ENCODE measurements at regions not wholly inside any gene's neighbourhood (a gene's known extent, or its start where the extent isn't known, plus 50 kb on each side); places are given as distances from the start of the nearest gene placed in this dataset.
"Not testable (repeated sequence)": the region's sequence is repeated elsewhere in the genome, so short reads cannot be mapped to it uniquely, and the experiment has no call there.

DNA sequence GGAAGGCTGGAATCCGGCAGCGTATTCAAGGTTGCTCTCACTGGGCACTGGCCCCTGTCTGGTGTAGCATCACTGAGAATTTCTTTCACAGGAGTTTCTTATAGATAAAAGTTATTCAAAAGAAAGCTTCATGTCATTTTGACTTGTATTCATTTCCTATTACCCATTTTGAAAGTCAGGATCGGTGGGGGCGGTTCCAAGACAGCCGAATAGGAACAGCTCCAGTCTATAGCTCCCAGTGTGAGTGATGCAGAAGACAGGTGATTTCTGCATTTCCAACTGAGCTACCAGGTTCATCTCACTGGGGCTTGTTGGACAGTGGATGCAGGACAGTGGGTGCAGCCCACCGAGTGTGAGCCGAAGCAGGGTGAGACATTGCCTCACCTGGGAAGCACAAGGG is 51.5 kb upstream of the CDC42EP3 start:
- DNase-seq (ENCODE audit: low read depth), result not testable (repeated sequence)

GRCh38 chr2:37730037-37730818 is 58.8 kb upstream of the CDC42EP3 start:
- no peak for DNase-seq (ENCODE audit: low read depth)

GRCh38 chr2:37732412-37732811 is 61.0 kb upstream of the CDC42EP3 start:
- DNase-seq (ENCODE audit: low read depth), result not testable (repeated sequence)

DNA sequence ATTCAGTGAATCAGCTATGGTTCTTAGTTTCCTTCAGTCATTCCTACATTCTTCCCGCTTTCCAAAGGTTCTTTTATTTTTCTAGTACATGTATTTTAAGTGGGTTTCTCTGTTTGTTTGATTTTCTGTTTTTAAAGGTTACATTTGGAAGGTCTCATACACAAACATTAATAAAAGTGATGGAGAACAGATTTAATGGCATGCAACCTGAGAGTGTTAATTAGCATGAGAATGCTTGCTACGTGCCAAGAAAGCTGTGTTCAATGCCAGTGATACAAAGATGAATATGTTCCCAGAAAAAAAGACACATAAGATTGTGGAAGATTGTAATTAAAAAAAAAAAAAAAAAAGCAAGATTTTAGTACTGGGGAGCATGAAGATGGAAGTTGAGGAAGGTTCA is 61.8 kb upstream of the CDC42EP3 start:
- no peak for DNase-seq (ENCODE audit: low read depth)

DNA sequence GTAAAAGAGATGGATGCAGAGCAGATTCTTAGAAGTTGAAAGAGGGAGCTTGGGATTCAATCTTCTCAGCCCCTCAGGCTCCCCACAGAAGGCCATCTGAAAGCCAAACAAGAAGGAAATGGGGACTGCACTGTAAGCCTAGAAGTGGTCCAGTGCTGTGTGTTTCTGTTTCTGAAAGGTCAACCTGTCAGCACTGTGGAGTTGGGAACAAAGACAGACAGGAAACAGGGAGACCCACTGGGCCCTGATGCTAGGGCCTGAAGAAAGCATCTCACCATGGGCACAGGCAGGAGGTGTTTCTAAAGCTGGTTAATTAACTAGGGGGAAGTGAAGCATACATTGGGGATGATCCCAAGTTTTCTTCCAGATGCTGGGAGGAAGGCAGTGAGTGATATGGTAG is 62.5 kb upstream of the CDC42EP3 start:
- not testable (repeated sequence) for DNase-seq (ENCODE audit: low read depth)

- DNase-seq (ENCODE audit: low read depth), result not testable (repeated sequence)
Measured at GRCh38 chr2:37734891-37735523, 63.6 kb upstream of the CDC42EP3 start.

DNA sequence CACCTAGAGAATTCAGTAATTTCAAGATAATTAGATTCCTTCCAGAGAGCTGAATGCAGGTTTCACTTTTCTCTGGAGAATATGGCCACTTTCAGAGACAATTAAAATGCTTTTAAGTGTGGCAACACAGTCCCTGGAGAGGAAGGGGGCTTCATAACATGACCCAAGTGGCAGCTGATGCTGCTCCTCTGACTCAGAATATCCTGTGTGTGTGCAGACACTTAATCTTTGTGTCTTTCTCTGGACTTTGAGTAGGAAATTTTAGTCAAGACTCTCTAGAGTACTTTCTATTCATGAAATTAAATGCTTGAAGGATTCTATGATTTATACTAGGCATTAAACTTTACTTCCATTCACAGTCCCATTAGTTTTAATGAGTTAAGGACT is 64.1 kb upstream of the CDC42EP3 start:
- DNase-seq (ENCODE audit: low read depth), result not testable (repeated sequence)

GRCh38 chr2:37737507-37737906 is 66.1 kb upstream of the CDC42EP3 start:
- no peak for DNase-seq (ENCODE audit: low read depth)

DNA sequence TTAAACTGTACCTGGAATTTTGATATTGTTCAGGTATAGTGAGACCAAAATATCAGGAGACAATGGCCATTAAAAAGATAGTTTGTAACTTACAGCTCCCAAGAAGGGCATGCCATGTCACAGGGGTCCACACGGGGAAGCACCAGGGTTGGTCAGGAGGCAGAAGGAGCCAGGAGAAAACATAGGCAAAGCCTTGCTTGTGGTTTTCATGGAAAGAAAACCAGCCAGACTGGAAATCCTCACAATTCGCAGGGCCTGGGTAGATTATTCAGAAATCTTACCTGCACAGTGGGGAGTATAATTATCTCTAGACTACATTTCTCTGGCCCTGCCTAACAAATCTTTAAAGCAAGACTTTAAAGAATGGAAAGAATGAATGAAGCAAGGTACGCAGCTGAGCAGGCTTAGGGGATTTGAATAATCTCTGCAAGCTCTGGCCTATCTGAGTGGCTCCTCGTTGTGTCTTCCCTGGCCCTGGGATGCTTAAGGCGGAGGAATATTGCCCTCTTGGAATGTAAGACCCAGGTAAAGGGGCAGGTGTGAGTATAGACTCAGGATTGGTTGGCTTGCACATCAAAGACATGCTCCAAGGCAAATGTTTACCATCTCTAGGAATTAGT is 66.9 kb upstream of the CDC42EP3 start:
- no peak for DNase-seq (ENCODE audit: low read depth)

GRCh38 chr2:37739153-37739552 is 67.7 kb upstream of the CDC42EP3 start:
- no peak for DNase-seq (ENCODE audit: low read depth)

- DNase-seq (ENCODE audit: low read depth), result no peak
Measured at GRCh38 chr2:37740164-37740739, 68.8 kb upstream of the CDC42EP3 start.

DNA sequence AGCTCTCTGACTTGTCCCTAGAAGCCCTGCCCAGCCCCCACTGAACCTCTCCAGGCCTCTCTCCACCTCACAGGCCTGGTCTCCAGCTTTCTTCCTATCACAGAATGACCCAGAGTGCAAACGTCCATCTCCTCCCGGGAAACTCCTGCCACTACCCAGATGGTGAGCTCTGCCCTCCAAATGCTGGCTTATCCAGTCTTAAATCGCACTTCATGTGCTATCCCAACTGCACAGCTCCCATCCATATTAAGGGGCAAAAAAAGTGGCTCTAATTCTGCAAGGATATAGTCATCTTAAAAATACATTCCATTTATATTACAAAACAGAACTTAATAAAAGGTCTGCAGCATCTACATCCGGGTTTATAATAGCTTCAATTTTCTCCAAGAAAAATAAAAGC is 70.8 kb upstream of the CDC42EP3 start:
- no peak for DNase-seq (ENCODE audit: low read depth)

DNA sequence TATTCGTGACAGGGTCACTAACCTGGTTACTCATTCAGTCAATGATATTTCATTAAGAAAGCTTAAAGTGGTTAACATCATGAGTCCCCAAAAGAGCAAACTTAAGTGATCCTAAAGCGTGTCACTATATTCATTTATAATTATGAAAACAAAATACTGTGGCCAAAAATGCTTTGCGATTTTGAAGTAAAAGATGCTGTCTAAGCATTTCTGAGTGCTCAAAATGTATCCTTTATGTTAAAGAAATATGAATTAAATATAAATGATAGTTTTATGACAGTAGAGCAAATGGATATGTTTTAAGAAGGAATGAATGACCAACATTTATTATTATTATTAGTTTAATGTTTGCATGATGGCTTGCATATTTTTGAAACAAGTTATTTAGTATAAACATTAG is 72.6 kb upstream of the CDC42EP3 start:
- DNase-seq (ENCODE audit: low read depth), result no peak

GRCh38 chr2:37744961-37745360 is 73.5 kb upstream of the CDC42EP3 start:
- not testable (repeated sequence) for DNase-seq (ENCODE audit: low read depth)

- not testable (repeated sequence) for DNase-seq (ENCODE audit: low read depth)
Measured at GRCh38 chr2:37746011-37746410, 74.6 kb upstream of the CDC42EP3 start.

- no peak for DNase-seq (ENCODE audit: low read depth)
Measured at GRCh38 chr2:37746883-37747282, 75.4 kb upstream of the CDC42EP3 start.

DNA sequence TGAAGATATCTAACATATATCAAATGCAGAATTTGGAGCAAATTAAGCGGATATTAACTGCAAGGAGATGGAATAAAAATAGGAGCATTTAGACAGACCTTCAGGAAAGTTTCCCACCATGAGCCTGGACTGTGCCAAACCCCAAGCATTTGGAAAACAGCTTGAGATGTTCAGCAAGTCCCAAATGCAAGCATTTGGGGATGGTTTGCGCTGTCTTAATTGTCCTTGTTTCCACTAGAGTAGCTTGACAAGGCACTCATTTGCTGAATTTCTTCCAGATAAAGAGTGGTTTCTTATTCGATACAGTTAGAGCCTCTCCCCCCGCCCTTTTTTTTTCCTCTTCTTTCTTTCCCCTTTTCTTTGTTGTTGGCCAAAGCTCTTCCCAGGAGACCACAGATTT is 77.1 kb upstream of the CDC42EP3 start:
- no peak for DNase-seq (ENCODE audit: low read depth)

DNA sequence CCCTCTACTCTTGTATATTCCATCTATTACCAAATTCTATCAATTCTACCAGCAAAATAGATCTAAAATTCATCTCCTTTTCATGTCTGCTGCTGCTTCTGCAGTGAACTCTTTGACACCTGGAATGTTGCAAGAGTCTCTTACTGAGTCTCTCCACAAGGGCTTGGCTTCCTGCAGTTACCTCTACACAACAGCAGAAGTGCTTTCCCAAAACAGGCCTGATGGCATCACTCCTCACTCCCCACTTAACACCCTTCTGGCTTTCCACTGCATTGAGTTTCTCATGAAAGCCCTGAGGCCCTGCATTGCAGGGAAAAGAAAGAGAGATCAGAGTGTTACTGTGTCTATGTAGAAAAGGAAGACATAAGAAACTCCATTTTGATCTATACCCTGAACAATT is 78.8 kb upstream of the CDC42EP3 start:
- DNase-seq (ENCODE audit: low read depth), result not testable (repeated sequence)

- DNase-seq (ENCODE audit: low read depth), result no peak
Measured at GRCh38 chr2:37752766-37753165, 81.3 kb upstream of the CDC42EP3 start.

- DNase-seq (ENCODE audit: low read depth), result no peak
Measured at GRCh38 chr2:37753758-37754157, 82.3 kb upstream of the CDC42EP3 start.

DNA sequence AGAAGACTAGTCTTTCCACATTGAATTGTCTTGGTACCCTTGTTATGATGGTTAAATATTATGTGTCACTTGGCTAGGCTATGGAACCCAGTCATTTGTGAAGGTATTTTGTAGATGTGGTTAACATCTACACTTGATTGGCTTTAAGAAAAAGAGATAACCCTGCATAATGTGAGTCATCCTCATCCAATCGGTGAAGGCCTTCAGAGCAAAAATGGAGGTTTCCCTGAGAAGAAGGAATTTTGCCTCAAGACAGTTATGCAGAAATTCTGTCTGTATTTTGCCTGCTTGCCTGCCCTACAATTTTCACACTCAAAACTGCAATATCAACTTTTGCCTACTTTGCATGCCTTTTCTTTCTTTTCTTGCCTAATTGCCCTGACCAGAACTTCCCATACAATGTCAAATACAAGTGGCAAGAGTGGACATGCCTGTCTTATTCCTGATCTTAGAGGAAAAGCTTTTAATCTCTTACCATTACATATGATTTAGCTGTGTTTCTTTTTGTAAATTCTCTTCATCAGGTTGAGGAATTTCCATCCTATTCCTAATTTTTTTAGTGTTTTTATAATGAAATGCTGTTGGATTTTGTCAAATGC is 84.6 kb upstream of the CDC42EP3 start:
- DNase-seq (ENCODE audit: low read depth), result not testable (repeated sequence)

DNA sequence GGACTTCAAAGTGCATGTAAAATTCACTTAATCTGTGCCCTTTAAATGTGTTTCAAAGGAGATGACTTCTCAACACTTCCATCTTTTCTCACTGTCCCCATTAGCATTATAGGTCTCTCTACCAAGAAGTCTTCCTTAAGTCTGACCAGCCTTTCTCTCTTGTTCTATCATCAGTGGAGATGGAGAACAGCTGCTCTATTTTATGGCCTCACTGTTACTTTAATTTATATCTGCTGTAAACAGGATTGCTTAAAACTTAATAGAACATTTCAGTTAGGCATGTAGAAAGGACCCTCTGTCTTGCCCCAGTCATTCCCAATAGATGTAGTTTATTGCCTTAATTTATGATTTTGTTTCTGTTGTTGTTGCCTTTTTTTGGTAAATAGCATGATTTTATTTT is 86.0 kb upstream of the CDC42EP3 start:
- not testable (repeated sequence) for DNase-seq (ENCODE audit: low read depth)
